ENCODE measurements at regions not wholly inside any gene's neighbourhood (a gene's known extent, or its start where the extent isn't known, plus 50 kb on each side); places are given as distances from the start of the nearest gene placed in this dataset.

DNA sequence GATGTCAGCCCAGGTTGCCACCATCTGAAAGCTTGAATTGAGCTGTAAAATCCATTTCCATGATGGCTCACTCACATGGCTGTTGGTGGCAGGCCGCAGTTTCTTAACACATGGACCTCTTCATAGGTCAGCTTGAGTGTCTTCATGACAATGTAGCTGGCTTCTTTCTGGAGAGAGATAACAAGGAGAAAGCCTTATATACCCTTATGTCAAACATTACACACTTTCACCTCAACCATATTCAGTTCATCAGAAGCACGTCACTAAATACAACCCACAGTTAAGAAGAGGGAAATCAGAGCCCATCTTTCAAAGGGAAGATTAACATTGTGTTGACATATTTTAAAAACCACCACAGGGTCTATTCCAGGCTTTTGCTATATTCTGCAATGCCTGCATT lies 604.4 kb downstream of the PRELID2 start:
- no peaks in the 10 kb centered on the region for H3K27me3 ChIP-seq (ENCODE audit: insufficient read depth, low read length)
- H3K4me2 ChIP-seq (ENCODE audit: low read length), result no peak overlapping the region
- H3K79me2 ChIP-seq (ENCODE audit: insufficient read depth, low read length), result no peaks in the 10 kb centered on the region
- FAIRE-seq (no peak), DNase-seq (ENCODE audit: low read depth) (no peak)
- no peaks in the 10 kb centered on the region for H3K4me1 ChIP-seq (ENCODE audit: insufficient read depth, low read length)
- H4K20me1 ChIP-seq (ENCODE audit: insufficient read depth, low read length), result no peaks in the 10 kb centered on the region
- no peak overlapping the region for H3K4me3 ChIP-seq (ENCODE audit: insufficient read depth, low read depth, low read length)
- no peak overlapping the region for H3K9ac ChIP-seq (ENCODE audit: low read length)
- Mint-ChIP-seq H3K4me3 (ENCODE audit: unreplicated experiment) (no peak overlapping the region), H3K36me3 (ENCODE audit: low read depth, unreplicated experiment) (no peaks in the 10 kb centered on the region), H3K4me1 (ENCODE audit: low read depth, unreplicated experiment) (no peaks in the 10 kb centered on the region), H3K9me3 (ENCODE audit: unreplicated experiment) (no peaks in the 10 kb centered on the region), H3K27ac (ENCODE audit: unreplicated experiment) (no peak overlapping the region), H3K27me3 (ENCODE audit: low read depth, unreplicated experiment) (no peaks in the 10 kb centered on the region)
- no peak overlapping the region for H3K27ac ChIP-seq (ENCODE audit: low read depth, low read length)
- H3K36me3 ChIP-seq (ENCODE audit: insufficient read depth, low read length), result no peaks in the 10 kb centered on the region
- TF ChIP-seq, protein P1, sequence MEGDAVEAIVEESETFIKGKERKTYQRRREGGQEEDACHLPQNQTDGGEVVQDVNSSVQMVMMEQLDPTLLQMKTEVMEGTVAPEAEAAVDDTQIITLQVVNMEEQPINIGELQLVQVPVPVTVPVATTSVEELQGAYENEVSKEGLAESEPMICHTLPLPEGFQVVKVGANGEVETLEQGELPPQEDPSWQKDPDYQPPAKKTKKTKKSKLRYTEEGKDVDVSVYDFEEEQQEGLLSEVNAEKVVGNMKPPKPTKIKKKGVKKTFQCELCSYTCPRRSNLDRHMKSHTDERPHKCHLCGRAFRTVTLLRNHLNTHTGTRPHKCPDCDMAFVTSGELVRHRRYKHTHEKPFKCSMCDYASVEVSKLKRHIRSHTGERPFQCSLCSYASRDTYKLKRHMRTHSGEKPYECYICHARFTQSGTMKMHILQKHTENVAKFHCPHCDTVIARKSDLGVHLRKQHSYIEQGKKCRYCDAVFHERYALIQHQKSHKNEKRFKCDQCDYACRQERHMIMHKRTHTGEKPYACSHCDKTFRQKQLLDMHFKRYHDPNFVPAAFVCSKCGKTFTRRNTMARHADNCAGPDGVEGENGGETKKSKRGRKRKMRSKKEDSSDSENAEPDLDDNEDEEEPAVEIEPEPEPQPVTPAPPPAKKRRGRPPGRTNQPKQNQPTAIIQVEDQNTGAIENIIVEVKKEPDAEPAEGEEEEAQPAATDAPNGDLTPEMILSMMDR (IDR thresholded peaks at IDR 0.05; ENCODE audit: insufficient read depth, low read depth, low read length), result no peak
- no peak for TF ChIP-seq EZH2 (IDR thresholded peaks at IDR 0.05; ENCODE audit: insufficient read depth, low read length)
- no peak overlapping the region for H2AFZ ChIP-seq (ENCODE audit: low read depth, low read length)
- H3K9me3 ChIP-seq (ENCODE audit: insufficient read depth, low read depth, low read length), result no peaks in the 10 kb centered on the region

DNA sequence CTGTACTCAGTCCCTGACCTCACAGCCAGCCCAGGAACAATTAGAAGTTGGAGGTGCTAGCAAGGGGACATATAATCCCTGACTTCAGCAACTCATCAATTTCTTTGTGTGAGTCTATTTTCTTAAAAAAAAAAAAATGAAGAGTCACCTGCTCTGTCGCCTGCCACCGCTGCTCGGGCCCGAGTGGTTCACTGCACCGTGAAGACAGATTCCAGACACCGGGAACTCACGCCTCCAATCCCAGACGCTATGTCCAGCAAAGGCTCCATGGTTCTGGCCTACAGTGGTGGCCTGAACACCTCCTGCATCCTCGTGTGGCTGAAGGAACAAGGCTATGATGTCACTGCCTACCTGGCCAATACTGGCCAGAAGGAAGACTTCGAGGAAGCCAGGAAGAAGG lies 606.6 kb downstream of the PRELID2 start:
- Histone ChIP-seq H3K4me2 (ENCODE audit: low read length) (no peak overlapping the region), H3K36me3 (ENCODE audit: insufficient read depth, low read length) (no peaks in the 10 kb centered on the region), H3K27ac (ENCODE audit: low read depth, low read length) (no peak overlapping the region), H3K4me1 (ENCODE audit: insufficient read depth, low read length) (no peaks in the 10 kb centered on the region), H4K20me1 (ENCODE audit: insufficient read depth, low read length) (no peaks in the 10 kb centered on the region), H3K4me3 (ENCODE audit: insufficient read depth, low read depth, low read length) (no peak overlapping the region), H3K9ac (ENCODE audit: low read length) (no peak overlapping the region), H2AFZ (ENCODE audit: low read depth, low read length) (no peak overlapping the region), H3K79me2 (ENCODE audit: insufficient read depth, low read length) (no peaks in the 10 kb centered on the region), H3K27me3 (ENCODE audit: insufficient read depth, low read length) (no peaks in the 10 kb centered on the region), H3K9me3 (ENCODE audit: insufficient read depth, low read depth, low read length) (peaks cover 3% of the 10 kb centered on the region)
- DNase-seq (ENCODE audit: low read depth), result no peak
- TF ChIP-seq, protein P1 (IDR thresholded peaks at IDR 0.05; ENCODE audit: insufficient read depth, low read depth, low read length), result no peak
- TF ChIP-seq EZH2 (IDR thresholded peaks at IDR 0.05; ENCODE audit: insufficient read depth, low read length), result no peak
- Mint-ChIP-seq H3K27ac (ENCODE audit: unreplicated experiment) (no peak overlapping the region), H3K27me3 (ENCODE audit: low read depth, unreplicated experiment) (no peaks in the 10 kb centered on the region), H3K36me3 (ENCODE audit: low read depth, unreplicated experiment) (no peaks in the 10 kb centered on the region), H3K9me3 (ENCODE audit: unreplicated experiment) (no peaks in the 10 kb centered on the region), H3K4me1 (ENCODE audit: low read depth, unreplicated experiment) (no peaks in the 10 kb centered on the region), H3K4me3 (ENCODE audit: unreplicated experiment) (no peak overlapping the region)
- FAIRE-seq, result no peak

DNA sequence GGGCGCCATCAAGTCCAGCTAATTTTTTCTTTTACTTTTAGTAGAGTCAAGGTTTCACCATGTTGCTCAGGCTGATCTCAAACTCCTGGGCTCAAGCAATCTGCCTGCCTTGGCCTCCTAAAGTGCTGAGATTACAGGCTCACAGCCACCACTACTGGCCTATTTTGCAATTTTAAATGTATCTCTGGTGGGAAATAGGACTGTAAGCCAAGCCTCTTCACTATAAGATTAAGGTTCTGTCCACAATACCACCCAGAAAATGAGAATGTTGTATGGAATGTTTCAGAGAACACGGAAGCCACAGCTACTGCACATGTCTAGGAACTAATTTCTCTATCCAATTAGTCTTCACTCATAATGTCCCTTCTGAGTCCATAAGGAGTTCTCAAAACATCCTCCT lies 607.3 kb downstream of the PRELID2 start:
- no peaks in the 10 kb centered on the region for H4K20me1 ChIP-seq (ENCODE audit: insufficient read depth, low read length)
- TF ChIP-seq, protein P1 (IDR thresholded peaks at IDR 0.05; ENCODE audit: insufficient read depth, low read depth, low read length), result no peak
- TF ChIP-seq EZH2 (IDR thresholded peaks at IDR 0.05; ENCODE audit: insufficient read depth, low read length), result no peak
- no peak for DNase-seq (ENCODE audit: low read depth)
- Mint-ChIP-seq H3K27ac (ENCODE audit: unreplicated experiment) (no peak overlapping the region), H3K27me3 (ENCODE audit: low read depth, unreplicated experiment) (no peaks in the 10 kb centered on the region), H3K9me3 (ENCODE audit: unreplicated experiment) (no peaks in the 10 kb centered on the region), H3K36me3 (ENCODE audit: low read depth, unreplicated experiment) (no peaks in the 10 kb centered on the region), H3K4me1 (ENCODE audit: low read depth, unreplicated experiment) (no peaks in the 10 kb centered on the region), H3K4me3 (ENCODE audit: unreplicated experiment) (no peak overlapping the region)
- H3K4me2 ChIP-seq (ENCODE audit: low read length), result no peak overlapping the region
- no peaks in the 10 kb centered on the region for H3K27me3 ChIP-seq (ENCODE audit: insufficient read depth, low read length)
- no peak for FAIRE-seq
- no peak overlapping the region for H3K4me3 ChIP-seq (ENCODE audit: insufficient read depth, low read depth, low read length)
- H3K4me1 ChIP-seq (ENCODE audit: insufficient read depth, low read length), result no peaks in the 10 kb centered on the region
- peaks cover 3% of the 10 kb centered on the region for H3K9me3 ChIP-seq (ENCODE audit: insufficient read depth, low read depth, low read length)
- H2AFZ ChIP-seq (ENCODE audit: low read depth, low read length), result no peak overlapping the region
- H3K79me2 ChIP-seq (ENCODE audit: insufficient read depth, low read length), result no peaks in the 10 kb centered on the region
- no peak overlapping the region for H3K27ac ChIP-seq (ENCODE audit: low read depth, low read length)
- H3K9ac ChIP-seq (ENCODE audit: low read length), result no peak overlapping the region
- no peaks in the 10 kb centered on the region for H3K36me3 ChIP-seq (ENCODE audit: insufficient read depth, low read length)

All from astrocyte (in vitro differentiated cells and primary cell).